Panc1 (cell line): ENCODE measurements at regions not wholly inside any gene's neighbourhood (a gene's known extent, or its start where the extent isn't known, plus 50 kb on each side); places are given as distances from the start of the nearest gene placed in this dataset.

Source experiments
- ATAC-seq: fragments of 200-7000 bp; cut with Tn5 transposase; 2 replicates; pipeline ENCODE4 v1.9.1; 2020; ENCODE audit warnings: mild to moderate bottlenecking, moderate library complexity
- BruUV-seq: library from RNA; stranded (reverse); fragments of 400-500 nt; replicated peaks from 2 replicates; lab custom pipeline; 2021; lab: Mats Ljungman, UMichigan
- CTCF ChIA-PET: fragments of 300-600 bp; sonication (Branson Sonifier 250); formaldehyde crosslinking; loops from one replicate; lab custom pipeline; 2022; ENCODE audit warnings: antibody characterized with exemption; lab: Charles Lee
- POLR2A ChIA-PET: fragments of 300-600 bp; sonication (Branson Sonifier 250); formaldehyde crosslinking; loops from one replicate; lab custom pipeline; 2022; ENCODE audit warnings: antibody characterized with exemption; lab: Charles Lee
- DNase-seq: peaks from one replicate; pipeline ENCODE4 v3.0.0-alpha.2; 2010; ENCODE audit warnings: low read depth, low spot score
- H3K27ac ChIP-seq: 2 replicates; pipeline ENCODE4 v1.5.1; 2011; ENCODE audit warnings: mild to moderate bottlenecking, low read length, inconsistent platforms
- H3K27me3 ChIP-seq: fragments of 200-500 bp; sonication (Bioruptor generic); 2 replicates; pipeline ENCODE4 v1.6.0; 2014; ENCODE audit warnings: low read length, inconsistent platforms; ENCODE audit not compliant: control insufficient read depth, insufficient read depth
- H3K36me3 ChIP-seq: fragments of 200-500 bp; sonication (Bioruptor generic); 2 replicates; pipeline ENCODE4 v1.5.1; 2014; ENCODE audit warnings: inconsistent platforms, mild to moderate bottlenecking, low read length, moderate library complexity; ENCODE audit not compliant: control insufficient read depth, insufficient read depth
- H3K4me1 ChIP-seq: 2 replicates; pipeline ENCODE4 v1.5.1; 2011; ENCODE audit warnings: inconsistent platforms, mild to moderate bottlenecking, low read length, moderate library complexity; ENCODE audit not compliant: control insufficient read depth, insufficient read depth
- H3K4me3 ChIP-seq, 2 experiments: 2 replicates each; pipeline ENCODE4 v1.5.1; 2011 to 2012; ENCODE audit warnings: low read depth in 2 of 2, low read length in 2 of 2, mild to moderate bottlenecking in 2 of 2, inconsistent platforms in 1 of 2, moderate library complexity in 1 of 2
- H3K9me3 ChIP-seq: fragments of 200-500 bp; sonication (Bioruptor generic); 2 replicates; pipeline ENCODE4 v1.5.1; 2014; ENCODE audit warnings: low read depth, mild to moderate bottlenecking, inconsistent platforms, low read length, moderate library complexity; ENCODE audit not compliant: control insufficient read depth, insufficient read depth
- CTCF ChIP-seq: fragments of 450-650 bp; IDR thresholded peaks from 2 replicates; pipeline ENCODE4 v1.5.1; 2017; ENCODE audit warnings: mild to moderate bottlenecking
- POLR2AphosphoS5 ChIP-seq: IDR thresholded peaks from 2 replicates; pipeline ENCODE4 v1.6.1; 2012; ENCODE audit warnings: mild to moderate bottlenecking, low read depth, low read length, moderate library complexity
- SIN3A ChIP-seq: IDR thresholded peaks from 2 replicates; pipeline ENCODE4 v1.6.1; 2012; ENCODE audit warnings: low read depth, mild to moderate bottlenecking, low read length, moderate library complexity, borderline replicate concordance; ENCODE audit not compliant: insufficient read depth
- TCF7L2 ChIP-seq: IDR thresholded peaks from 2 replicates; pipeline ENCODE4 v1.6.1; 2011; ENCODE audit warnings: mild to moderate bottlenecking, low read depth, low read length, inconsistent platforms
- in situ Hi-C: cut with HindIII; loops from 2 replicates; pipeline ENCODE4 v1.10.0; 2016; ENCODE audit warnings: low sequenced_read_pairs, low pct_unique_long_range_greater_than_20kb
- intact Hi-C: fragments of 100-400 bp; cut with micrococcal nuclease; formaldehyde crosslinking; loops from one replicate; pipeline ENCODE4 v1.10.0; 2022; ENCODE audit not compliant: unreplicated experiment
- TF ChIP-seq, protein P1 (sequence below), 2 experiments: IDR thresholded peaks; 2 replicates each; pipeline ENCODE4 v1.6.1; 2011 to 2012; ENCODE audit warnings: low read depth in 2 of 2, control low read depth in 1 of 2, low read length in 1 of 2, mild to moderate bottlenecking in 1 of 2, moderate library complexity in 1 of 2; ENCODE audit not compliant: insufficient read depth in 1 of 2

DNA sequence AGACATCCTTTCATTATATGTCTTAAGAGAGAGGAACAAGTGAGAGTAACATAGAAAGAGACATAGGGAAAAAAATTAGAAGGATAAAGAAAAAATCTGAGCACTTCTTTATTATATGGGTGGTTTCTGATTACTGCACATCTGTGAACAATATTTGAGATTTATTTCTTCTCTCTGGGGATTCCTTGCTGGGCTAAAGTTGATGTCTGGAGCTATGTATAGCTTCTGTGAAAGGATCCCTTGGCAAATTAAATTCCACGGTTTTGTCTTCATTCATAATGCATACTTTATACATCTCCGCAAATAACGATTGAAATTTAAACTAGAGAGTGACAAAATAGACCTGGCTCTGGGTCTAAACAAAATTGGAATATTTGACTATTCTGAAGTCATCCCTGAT lies 232.2 kb upstream of the CTBP2 start:
- ATAC-seq (no peak), DNase-seq (no peak)
- Histone ChIP-seq H3K4me3 (no peak overlapping the region), H3K27ac (no peak overlapping the region), H3K4me1 (no peaks in the 10 kb centered on the region), H3K27me3 (peaks cover 2% of the 10 kb centered on the region), H3K36me3 (no peaks in the 10 kb centered on the region), H3K9me3 (peaks cover 16% of the 10 kb centered on the region; the same call in 1 of the 2 replicates)
- POLR2A ChIA-PET, result no interaction called here
- in situ Hi-C loops (no loop called here), intact Hi-C loops (no loop called here)
- CTCF ChIA-PET, result no interaction called here
- BruUV-seq, result no TSS peak
- TF ChIP-seq TCF7L2, result no peak
- no peak for TF ChIP-seq POLR2AphosphoS5
- TF ChIP-seq, protein P1, sequence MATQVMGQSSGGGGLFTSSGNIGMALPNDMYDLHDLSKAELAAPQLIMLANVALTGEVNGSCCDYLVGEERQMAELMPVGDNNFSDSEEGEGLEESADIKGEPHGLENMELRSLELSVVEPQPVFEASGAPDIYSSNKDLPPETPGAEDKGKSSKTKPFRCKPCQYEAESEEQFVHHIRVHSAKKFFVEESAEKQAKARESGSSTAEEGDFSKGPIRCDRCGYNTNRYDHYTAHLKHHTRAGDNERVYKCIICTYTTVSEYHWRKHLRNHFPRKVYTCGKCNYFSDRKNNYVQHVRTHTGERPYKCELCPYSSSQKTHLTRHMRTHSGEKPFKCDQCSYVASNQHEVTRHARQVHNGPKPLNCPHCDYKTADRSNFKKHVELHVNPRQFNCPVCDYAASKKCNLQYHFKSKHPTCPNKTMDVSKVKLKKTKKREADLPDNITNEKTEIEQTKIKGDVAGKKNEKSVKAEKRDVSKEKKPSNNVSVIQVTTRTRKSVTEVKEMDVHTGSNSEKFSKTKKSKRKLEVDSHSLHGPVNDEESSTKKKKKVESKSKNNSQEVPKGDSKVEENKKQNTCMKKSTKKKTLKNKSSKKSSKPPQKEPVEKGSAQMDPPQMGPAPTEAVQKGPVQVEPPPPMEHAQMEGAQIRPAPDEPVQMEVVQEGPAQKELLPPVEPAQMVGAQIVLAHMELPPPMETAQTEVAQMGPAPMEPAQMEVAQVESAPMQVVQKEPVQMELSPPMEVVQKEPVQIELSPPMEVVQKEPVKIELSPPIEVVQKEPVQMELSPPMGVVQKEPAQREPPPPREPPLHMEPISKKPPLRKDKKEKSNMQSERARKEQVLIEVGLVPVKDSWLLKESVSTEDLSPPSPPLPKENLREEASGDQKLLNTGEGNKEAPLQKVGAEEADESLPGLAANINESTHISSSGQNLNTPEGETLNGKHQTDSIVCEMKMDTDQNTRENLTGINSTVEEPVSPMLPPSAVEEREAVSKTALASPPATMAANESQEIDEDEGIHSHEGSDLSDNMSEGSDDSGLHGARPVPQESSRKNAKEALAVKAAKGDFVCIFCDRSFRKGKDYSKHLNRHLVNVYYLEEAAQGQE (IDR thresholded peaks at IDR 0.05; ENCODE audit: insufficient read depth in 1 of 2, low read depth in 2 of 2, low read length in 1 of 2), result no peak
- no peak for TF ChIP-seq SIN3A
- no peak for TF ChIP-seq CTCF

DNA sequence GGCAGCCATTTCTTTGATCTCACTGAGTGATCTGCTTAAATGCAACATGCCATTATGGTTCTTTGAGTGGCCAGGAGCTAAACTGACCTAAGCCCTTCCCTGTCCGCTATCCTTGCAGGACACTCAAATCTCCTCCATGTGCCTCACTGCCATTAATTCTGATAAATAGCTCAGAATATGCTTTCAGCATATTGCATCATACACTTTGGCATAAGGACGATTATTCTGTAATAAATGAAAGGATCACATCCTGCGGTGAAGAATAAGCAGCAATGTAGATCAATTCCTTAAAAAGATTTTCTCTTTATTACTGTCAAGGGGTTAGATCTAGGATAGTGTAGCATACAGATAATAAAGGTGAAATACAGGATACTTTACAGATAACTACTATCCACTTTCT lies 231.8 kb upstream of the CTBP2 start:
- DNase-seq (no peak), ATAC-seq (no peak)
- no peaks in the 10 kb centered on the region for H3K36me3 ChIP-seq
- no peak overlapping the region for H3K4me3 ChIP-seq
- H3K4me1 ChIP-seq, result no peaks in the 10 kb centered on the region
- peaks cover 16% of the 10 kb centered on the region; the same call in 1 of the 2 replicates for H3K9me3 ChIP-seq
- ChIA-PET CTCF (no interaction called here), POLR2A (no interaction called here)
- intact Hi-C loops, result no loop called here
- BruUV-seq, result no TSS peak
- peaks cover 5% of the 10 kb centered on the region for H3K27me3 ChIP-seq
- no peak for TF ChIP-seq TCF7L2
- TF ChIP-seq SIN3A, result no peak
- TF ChIP-seq POLR2AphosphoS5, result no peak
- TF ChIP-seq, protein P1 (IDR thresholded peaks at IDR 0.05; ENCODE audit: insufficient read depth in 1 of 2, low read depth in 2 of 2, low read length in 1 of 2), result no peak
- TF ChIP-seq CTCF, result no peak
- no peak overlapping the region for H3K27ac ChIP-seq
- in situ Hi-C loops, result no loop called here
